ENCODE measurements at regions not wholly inside any gene's neighbourhood (a gene's known extent, or its start where the extent isn't known, plus 50 kb on each side); places are given as distances from the start of the nearest gene placed in this dataset.
"Not testable (repeated sequence)": the region's sequence is repeated elsewhere in the genome, so short reads cannot be mapped to it uniquely, and the experiment has no call there.

DNA sequence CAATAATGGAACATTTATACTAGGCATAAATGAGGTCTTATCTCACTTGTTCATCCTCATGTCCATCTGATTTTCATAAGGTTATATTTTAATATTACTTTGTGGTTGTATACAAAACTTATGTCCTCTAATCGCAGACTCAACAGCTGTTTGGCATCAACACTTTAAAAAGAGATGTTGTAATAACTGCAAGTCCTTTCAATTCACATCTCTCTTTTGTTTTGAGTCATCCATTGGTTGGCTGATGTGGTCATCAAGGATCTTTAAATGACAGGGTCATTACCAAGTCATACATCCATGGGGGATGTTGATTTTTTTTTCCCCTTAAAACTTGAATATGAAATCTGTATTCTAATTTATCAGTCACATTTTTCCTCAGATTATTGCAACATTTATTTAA lies 299.4 kb upstream of the NRSN1 start:
- H3K4me3 Mint-ChIP-seq (ENCODE audit: low read depth) = no peak overlapping the region
- H3K36me3 Mint-ChIP-seq (ENCODE audit: insufficient read depth) = no peaks in the 10 kb centered on the region
- DNase-seq (ENCODE audit: low spot score, unreplicated experiment) = no peak
- no peaks in the 10 kb centered on the region for H3K27me3 Mint-ChIP-seq
- no peak overlapping the region for H3K27ac Mint-ChIP-seq
- no peaks in the 10 kb centered on the region for H3K4me1 Mint-ChIP-seq (ENCODE audit: low read depth)
- TF ChIP-seq, protein P1, sequence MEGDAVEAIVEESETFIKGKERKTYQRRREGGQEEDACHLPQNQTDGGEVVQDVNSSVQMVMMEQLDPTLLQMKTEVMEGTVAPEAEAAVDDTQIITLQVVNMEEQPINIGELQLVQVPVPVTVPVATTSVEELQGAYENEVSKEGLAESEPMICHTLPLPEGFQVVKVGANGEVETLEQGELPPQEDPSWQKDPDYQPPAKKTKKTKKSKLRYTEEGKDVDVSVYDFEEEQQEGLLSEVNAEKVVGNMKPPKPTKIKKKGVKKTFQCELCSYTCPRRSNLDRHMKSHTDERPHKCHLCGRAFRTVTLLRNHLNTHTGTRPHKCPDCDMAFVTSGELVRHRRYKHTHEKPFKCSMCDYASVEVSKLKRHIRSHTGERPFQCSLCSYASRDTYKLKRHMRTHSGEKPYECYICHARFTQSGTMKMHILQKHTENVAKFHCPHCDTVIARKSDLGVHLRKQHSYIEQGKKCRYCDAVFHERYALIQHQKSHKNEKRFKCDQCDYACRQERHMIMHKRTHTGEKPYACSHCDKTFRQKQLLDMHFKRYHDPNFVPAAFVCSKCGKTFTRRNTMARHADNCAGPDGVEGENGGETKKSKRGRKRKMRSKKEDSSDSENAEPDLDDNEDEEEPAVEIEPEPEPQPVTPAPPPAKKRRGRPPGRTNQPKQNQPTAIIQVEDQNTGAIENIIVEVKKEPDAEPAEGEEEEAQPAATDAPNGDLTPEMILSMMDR (IDR thresholded peaks at IDR 0.05; ENCODE audit: unreplicated experiment) = no peak
- H3K9me3 Mint-ChIP-seq (ENCODE audit: low read depth) = peaks cover 3% of the 10 kb centered on the region

DNA sequence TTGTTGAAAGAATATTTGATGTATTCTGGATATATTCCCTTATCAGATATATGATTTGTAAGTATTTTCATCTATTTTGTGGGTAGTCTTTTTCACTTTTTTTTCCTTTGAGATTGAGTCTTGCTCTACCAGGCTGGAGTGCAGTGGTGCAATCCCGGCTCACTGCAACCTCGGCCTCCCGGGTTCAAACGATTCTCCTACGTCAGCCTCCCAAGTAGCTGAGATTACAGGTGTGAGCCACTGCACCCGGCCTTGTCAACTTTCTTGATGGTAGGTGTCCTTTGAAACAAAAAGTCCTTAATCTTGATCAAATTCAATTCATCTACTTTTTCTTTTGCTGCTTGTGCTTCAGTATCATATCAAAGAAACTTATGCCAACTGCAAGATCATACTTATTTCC lies 297.2 kb upstream of the NRSN1 start:
- Mint-ChIP-seq H3K4me3 (ENCODE audit: low read depth) (no peak overlapping the region), H3K27ac (no peak overlapping the region), H3K4me1 (ENCODE audit: low read depth) (no peaks in the 10 kb centered on the region), H3K36me3 (ENCODE audit: insufficient read depth) (no peaks in the 10 kb centered on the region), H3K27me3 (no peaks in the 10 kb centered on the region), H3K9me3 (ENCODE audit: low read depth) (peaks cover 3% of the 10 kb centered on the region)
- no peak for DNase-seq (ENCODE audit: low spot score, unreplicated experiment)
- TF ChIP-seq, protein P1 (IDR thresholded peaks at IDR 0.05; ENCODE audit: unreplicated experiment) = no peak

DNA sequence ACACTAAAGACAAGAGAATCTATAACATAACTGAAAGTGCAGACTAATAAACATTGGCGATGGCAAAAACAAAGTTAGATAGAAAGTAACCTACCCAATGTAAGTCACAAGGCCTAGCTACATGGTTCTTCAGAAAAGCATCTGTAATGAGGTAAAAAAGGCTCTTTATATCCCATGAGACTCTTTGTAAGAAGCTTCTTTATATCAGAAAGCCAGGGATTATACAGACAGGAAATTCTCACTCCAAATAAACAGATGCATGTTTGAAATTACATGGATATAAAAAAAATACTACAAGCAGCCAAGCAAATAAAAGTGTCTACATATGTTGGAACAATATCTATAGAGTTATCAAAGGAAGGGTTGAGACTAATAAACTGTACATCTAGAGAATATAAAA lies 284.9 kb upstream of the NRSN1 start:
- Mint-ChIP-seq H3K27me3 (no peaks in the 10 kb centered on the region), H3K4me1 (ENCODE audit: low read depth) (no peaks in the 10 kb centered on the region), H3K27ac (no peak overlapping the region), H3K36me3 (ENCODE audit: insufficient read depth) (no peaks in the 10 kb centered on the region), H3K9me3 (ENCODE audit: low read depth) (no peaks in the 10 kb centered on the region), H3K4me3 (ENCODE audit: low read depth) (no peak overlapping the region)
- DNase-seq (ENCODE audit: low spot score, unreplicated experiment) = no peak
- TF ChIP-seq, protein P1 (IDR thresholded peaks at IDR 0.05; ENCODE audit: unreplicated experiment) = no peak

DNA sequence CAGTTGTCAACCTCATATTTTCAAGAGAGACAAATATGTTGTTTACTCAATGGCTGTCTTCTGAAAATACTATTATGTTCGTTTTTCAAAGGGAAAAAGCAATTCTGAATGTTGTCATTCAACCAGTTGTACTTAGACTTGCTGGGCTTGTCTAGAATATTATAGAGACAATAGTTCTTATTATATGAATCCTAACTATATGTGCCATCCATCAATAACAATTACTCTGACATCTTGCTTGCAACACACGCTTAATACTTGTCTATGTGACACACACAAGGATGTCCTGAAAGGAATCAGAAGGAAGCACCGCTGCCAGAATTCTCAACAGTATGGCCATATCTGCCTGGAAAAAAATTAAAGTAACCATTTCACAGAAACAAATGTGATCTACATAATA lies 283.3 kb upstream of the NRSN1 start:
- TF ChIP-seq, protein P1 (IDR thresholded peaks at IDR 0.05; ENCODE audit: unreplicated experiment) = no peak
- Mint-ChIP-seq H3K4me1 (ENCODE audit: low read depth) (no peaks in the 10 kb centered on the region), H3K36me3 (ENCODE audit: insufficient read depth) (no peaks in the 10 kb centered on the region), H3K4me3 (ENCODE audit: low read depth) (no peak overlapping the region), H3K27ac (no peak overlapping the region), H3K9me3 (ENCODE audit: low read depth) (no peaks in the 10 kb centered on the region), H3K27me3 (no peaks in the 10 kb centered on the region)
- DNase-seq (ENCODE audit: low spot score, unreplicated experiment) = no peak

- no peaks in the 10 kb centered on the region for H3K27me3 Mint-ChIP-seq
- no peaks in the 10 kb centered on the region for H3K9me3 Mint-ChIP-seq (ENCODE audit: low read depth)
- no peak for DNase-seq (ENCODE audit: low spot score, unreplicated experiment)
- no peaks in the 10 kb centered on the region for H3K4me1 Mint-ChIP-seq (ENCODE audit: low read depth)
- H3K4me3 Mint-ChIP-seq (ENCODE audit: low read depth) = no peak overlapping the region
- TF ChIP-seq, protein P1 (IDR thresholded peaks at IDR 0.05; ENCODE audit: unreplicated experiment) = no peak
- H3K36me3 Mint-ChIP-seq (ENCODE audit: insufficient read depth) = peaks cover 1% of the 10 kb centered on the region
- H3K27ac Mint-ChIP-seq = no peak overlapping the region
Measured at GRCh38 chr6:23851522-23851921, 274.5 kb upstream of the NRSN1 start.

DNA sequence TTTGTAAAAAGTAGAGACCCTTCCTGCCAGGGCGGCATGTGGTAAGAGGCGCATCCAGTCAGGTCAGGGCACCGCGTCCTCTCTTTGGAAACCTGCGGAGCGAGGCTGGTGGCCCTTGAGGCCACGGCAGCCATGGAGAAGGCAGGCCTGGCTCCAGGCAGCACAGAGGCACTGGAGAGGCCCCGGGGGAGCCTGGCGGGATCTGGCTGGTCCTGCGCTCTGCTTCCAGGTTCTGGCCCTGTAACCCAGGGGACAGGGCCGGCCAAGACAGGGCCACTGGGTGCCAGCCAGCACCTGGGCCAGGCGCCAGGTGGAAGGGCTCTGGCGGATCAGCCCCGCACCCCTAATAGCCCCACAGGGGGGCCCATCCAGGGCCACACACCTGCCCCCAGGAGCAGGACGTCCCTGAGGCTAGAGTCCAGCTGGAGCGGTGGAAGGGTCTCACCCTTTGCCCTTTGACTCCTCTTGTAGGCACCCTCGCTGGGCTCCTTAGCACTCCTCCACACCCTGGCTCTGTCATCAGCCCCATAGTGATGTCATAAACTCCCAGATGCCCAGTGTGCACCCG lies 272.4 kb upstream of the NRSN1 start:
- not testable (repeated sequence) for DNase-seq (ENCODE audit: low spot score, unreplicated experiment); H3K36me3 Mint-ChIP-seq (ENCODE audit: insufficient read depth); H3K27ac Mint-ChIP-seq; H3K27me3 Mint-ChIP-seq; H3K4me1 Mint-ChIP-seq (ENCODE audit: low read depth); H3K9me3 Mint-ChIP-seq (ENCODE audit: low read depth); H3K4me3 Mint-ChIP-seq (ENCODE audit: low read depth)

DNA sequence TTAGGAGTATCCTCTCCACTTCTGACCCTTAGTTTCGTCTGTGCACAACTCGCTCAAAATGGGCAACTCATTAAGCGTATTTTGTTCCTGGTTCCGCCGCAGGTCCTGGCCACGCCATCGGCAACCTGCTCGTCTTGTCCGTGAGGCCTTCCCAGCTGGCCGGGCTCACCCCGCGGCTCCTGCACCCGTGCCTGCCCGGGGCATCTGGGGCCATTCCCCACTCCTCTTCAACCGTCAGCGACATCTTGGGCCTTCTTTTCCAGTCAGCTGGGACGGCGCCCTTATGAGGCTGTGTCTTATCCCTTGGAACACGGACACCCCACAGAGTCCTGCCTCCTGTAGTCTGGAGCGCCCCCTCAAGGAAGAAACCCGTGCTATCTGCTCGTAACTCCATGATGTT lies 271.9 kb upstream of the NRSN1 start:
- not testable (repeated sequence) for H3K27ac Mint-ChIP-seq; DNase-seq (ENCODE audit: low spot score, unreplicated experiment); H3K9me3 Mint-ChIP-seq (ENCODE audit: low read depth); H3K27me3 Mint-ChIP-seq; H3K4me1 Mint-ChIP-seq (ENCODE audit: low read depth); H3K36me3 Mint-ChIP-seq (ENCODE audit: insufficient read depth); H3K4me3 Mint-ChIP-seq (ENCODE audit: low read depth)

Measured in progenitor cell of endocrine pancreas (in vitro differentiated cells).